Nephron progenitor cell (in vitro differentiated cells): ENCODE measurements at regions not wholly inside any gene's neighbourhood (a gene's known extent, or its start where the extent isn't known, plus 50 kb on each side); places are given as distances from the start of the nearest gene placed in this dataset.

ENCODE experiments used
- DNase-seq: peaks from one replicate; pipeline ENCODE4 v3.0.0; 2021
- H3K27ac Mint-ChIP-seq: 2 replicates; pipeline ENCODE4 v1.8.0; 2021; ENCODE audit warnings: mild to moderate bottlenecking, moderate library complexity, mixed read lengths
- H3K27me3 Mint-ChIP-seq: 2 replicates; pipeline ENCODE4 v1.8.0; 2021; ENCODE audit warnings: mild to moderate bottlenecking, low read depth, mixed read lengths; ENCODE audit not compliant: poor library complexity
- H3K36me3 Mint-ChIP-seq: 2 replicates; pipeline ENCODE4 v1.8.0; 2021; ENCODE audit warnings: low read depth, mixed read lengths
- H3K4me1 Mint-ChIP-seq: 2 replicates; pipeline ENCODE4 v1.8.0; 2021; ENCODE audit warnings: mixed read lengths
- H3K4me3 Mint-ChIP-seq: 2 replicates; pipeline ENCODE4 v1.8.0; 2021; ENCODE audit warnings: mild to moderate bottlenecking, moderate library complexity, mixed read lengths
- H3K9me3 Mint-ChIP-seq: 2 replicates; pipeline ENCODE4 v1.8.0; 2021; ENCODE audit warnings: mild to moderate bottlenecking, moderate library complexity, mixed read lengths
- CTCF ChIP-seq: fragments of 200-600 bp; sonication (generic); IDR thresholded peaks from 2 replicates; pipeline ENCODE4 v1.5.0; 2021; ENCODE audit warnings: antibody characterized with exemption

DNA sequence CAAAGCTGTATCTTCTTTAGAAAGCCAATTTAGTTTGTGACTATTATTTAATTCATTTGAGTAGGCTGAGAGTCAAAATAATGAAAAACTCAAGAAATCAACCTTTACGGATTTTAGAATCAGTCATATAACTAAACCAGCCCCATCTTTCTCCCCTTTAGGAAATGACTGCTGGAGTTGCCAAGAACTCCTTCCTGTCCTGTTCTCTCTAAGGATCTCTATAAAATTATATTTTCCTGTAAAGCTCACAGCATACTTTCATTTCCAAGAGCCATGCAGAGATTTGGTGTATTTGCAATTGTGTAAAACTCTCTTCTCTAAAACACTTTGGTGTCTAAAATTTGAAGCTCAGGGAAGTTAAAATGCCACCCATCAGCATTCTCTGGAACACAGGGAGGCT, 323.4 kb upstream of the GBE1 start:
- H3K27me3 Mint-ChIP-seq = peaks cover 8% of the 10 kb centered on the region
- no peak overlapping the region for H3K27ac Mint-ChIP-seq
- no peak for DNase-seq
- no peaks in the 10 kb centered on the region for H3K4me1 Mint-ChIP-seq
- H3K4me3 Mint-ChIP-seq = no peak overlapping the region
- no peaks in the 10 kb centered on the region for H3K9me3 Mint-ChIP-seq
- H3K36me3 Mint-ChIP-seq = no peaks in the 10 kb centered on the region
- TF ChIP-seq CTCF = no peak

GRCh38 chr3:82082796-82083195, 321.4 kb upstream of the GBE1 start:
- H3K36me3 Mint-ChIP-seq = no peaks in the 10 kb centered on the region
- no peak for DNase-seq
- H3K27ac Mint-ChIP-seq = no peak overlapping the region
- H3K27me3 Mint-ChIP-seq = peaks cover 8% of the 10 kb centered on the region
- H3K4me1 Mint-ChIP-seq = no peaks in the 10 kb centered on the region
- H3K9me3 Mint-ChIP-seq = no peaks in the 10 kb centered on the region
- H3K4me3 Mint-ChIP-seq = no peak overlapping the region
- no peak for TF ChIP-seq CTCF

GRCh38 chr3:82081351-82081750, 319.9 kb upstream of the GBE1 start:
- H3K27ac Mint-ChIP-seq = no peak overlapping the region
- H3K9me3 Mint-ChIP-seq = no peaks in the 10 kb centered on the region
- no peak for TF ChIP-seq CTCF
- no peak overlapping the region for H3K4me3 Mint-ChIP-seq
- H3K36me3 Mint-ChIP-seq = no peaks in the 10 kb centered on the region
- no peaks in the 10 kb centered on the region for H3K4me1 Mint-ChIP-seq
- DNase-seq = no peak
- H3K27me3 Mint-ChIP-seq = peaks cover 8% of the 10 kb centered on the region

- H3K4me3 Mint-ChIP-seq = no peak overlapping the region
- H3K9me3 Mint-ChIP-seq = no peaks in the 10 kb centered on the region
- no peak for DNase-seq
- no peak for TF ChIP-seq CTCF
- no peaks in the 10 kb centered on the region for H3K4me1 Mint-ChIP-seq
- H3K36me3 Mint-ChIP-seq = no peaks in the 10 kb centered on the region
- peaks cover 8% of the 10 kb centered on the region for H3K27me3 Mint-ChIP-seq
- no peak overlapping the region for H3K27ac Mint-ChIP-seq
Observed at GRCh38 chr3:82080792-82081191, 319.3 kb upstream of the GBE1 start.

DNA sequence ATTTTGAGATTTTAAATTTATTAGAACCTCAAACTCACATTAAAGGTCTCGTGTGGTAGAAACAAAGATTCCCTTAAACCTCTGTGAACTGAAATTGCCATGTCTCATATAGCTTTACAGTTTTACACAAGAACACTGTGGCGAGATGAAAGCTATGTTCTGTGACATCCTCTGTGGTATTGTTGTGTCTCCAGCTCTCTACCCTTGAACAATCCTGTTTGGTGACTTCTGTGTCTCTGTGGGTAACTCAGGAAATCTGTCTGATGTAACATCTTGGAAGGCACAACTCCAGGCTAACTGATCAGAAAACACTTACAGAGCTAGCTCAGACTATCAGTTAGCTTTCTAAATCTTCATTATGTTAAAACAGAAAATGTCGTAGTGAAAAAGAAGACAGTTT, 318.8 kb upstream of the GBE1 start:
- Mint-ChIP-seq H3K36me3 (no peaks in the 10 kb centered on the region), H3K4me1 (no peaks in the 10 kb centered on the region), H3K27me3 (peaks cover 8% of the 10 kb centered on the region), H3K9me3 (no peaks in the 10 kb centered on the region), H3K4me3 (no peak overlapping the region), H3K27ac (no peak overlapping the region)
- no peak for TF ChIP-seq CTCF
- no peak for DNase-seq

DNA sequence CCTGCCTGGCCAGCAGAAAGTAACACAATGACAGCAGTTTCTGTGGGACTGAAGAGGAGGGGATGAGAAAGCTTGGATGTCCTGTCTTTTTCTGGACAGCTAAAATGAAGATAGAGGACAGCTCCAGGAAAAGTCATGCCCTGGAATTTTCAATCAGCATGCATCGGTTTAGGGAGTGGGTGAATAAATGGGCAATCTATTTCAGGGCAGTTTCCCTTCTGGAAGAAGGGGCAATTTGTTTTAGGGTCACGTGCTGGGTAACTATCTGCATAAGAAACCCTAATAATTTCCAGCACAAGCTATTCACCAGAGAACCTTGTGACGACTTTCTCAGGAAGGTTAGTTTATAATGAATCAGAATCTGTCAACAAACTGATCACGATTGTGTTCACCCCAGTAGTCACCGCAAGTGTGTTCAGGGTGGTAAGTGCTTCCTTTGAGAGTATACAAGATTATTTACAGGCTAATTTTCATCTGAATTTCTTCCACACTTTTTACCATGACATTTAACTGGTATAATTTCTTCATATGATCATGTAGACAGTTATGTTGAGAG, 318.0 kb upstream of the GBE1 start:
- H3K4me1 Mint-ChIP-seq = no peaks in the 10 kb centered on the region
- no peaks in the 10 kb centered on the region for H3K36me3 Mint-ChIP-seq
- H3K4me3 Mint-ChIP-seq = no peak overlapping the region
- no peak for DNase-seq
- TF ChIP-seq CTCF = no peak
- peak overlapping the region; percentile 43 for H3K27ac Mint-ChIP-seq
- H3K9me3 Mint-ChIP-seq = no peaks in the 10 kb centered on the region
- peaks cover 4% of the 10 kb centered on the region for H3K27me3 Mint-ChIP-seq
